Effector memory CD4-positive, alpha-beta T cell (primary cell): ENCODE measurements at regions not wholly inside any gene's neighbourhood (a gene's known extent, or its start where the extent isn't known, plus 50 kb on each side); places are given as distances from the start of the nearest gene placed in this dataset.

Experiments used
- DNase-seq, 3 donors: peaks; one replicate each; pipeline ENCODE4 v3.0.0-alpha.2; 2020
- H3K27ac ChIP-seq: 2 replicates; pipeline ENCODE4 v1.7.0; 2013; ENCODE audit warnings: mild to moderate bottlenecking, low read length, moderate library complexity; ENCODE audit not compliant: insufficient read depth, poor library complexity, severe bottlenecking
- H3K27me3 ChIP-seq: replicated peaks from 2 replicates; pipeline ENCODE4 v1.7.0; 2013; ENCODE audit warnings: mild to moderate bottlenecking, low read length; ENCODE audit not compliant: insufficient read depth, control insufficient read depth, poor library complexity, severe bottlenecking
- H3K36me3 ChIP-seq: 2 replicates; pipeline ENCODE4 v1.7.0; 2013; ENCODE audit warnings: mild to moderate bottlenecking, low read length, moderate library complexity; ENCODE audit not compliant: control insufficient read depth, insufficient read depth
- H3K4me1 ChIP-seq: 2 replicates; pipeline ENCODE4 v1.7.0; 2013; ENCODE audit warnings: low read length, mild to moderate bottlenecking; ENCODE audit not compliant: control insufficient read depth, insufficient read depth, poor library complexity, severe bottlenecking
- H3K4me3 ChIP-seq: 2 replicates; pipeline ENCODE4 v1.7.0; 2013; ENCODE audit warnings: low read length, low read depth, mild to moderate bottlenecking; ENCODE audit not compliant: insufficient read depth, poor library complexity, severe bottlenecking
- H3K9me3 ChIP-seq: 2 replicates; pipeline ENCODE4 v1.7.0; 2013; ENCODE audit warnings: mild to moderate bottlenecking, low read length, moderate library complexity; ENCODE audit not compliant: control insufficient read depth

- Histone ChIP-seq H3K4me1 (no peaks in the 10 kb centered on the region), H3K27ac (no peak overlapping the region), H3K27me3 (no peaks in the 10 kb centered on the region), H3K36me3 (no peaks in the 10 kb centered on the region), H3K9me3 (no peaks in the 10 kb centered on the region), H3K4me3 (no peak overlapping the region)
- DNase-seq = no peak
These were observed 2214.5 kb upstream of the TENM3 start for GRCh38 chr4:180028682-180029081.

- Histone ChIP-seq H3K4me3 (no peak overlapping the region), H3K36me3 (no peaks in the 10 kb centered on the region), H3K9me3 (no peaks in the 10 kb centered on the region), H3K27ac (no peak overlapping the region), H3K27me3 (no peaks in the 10 kb centered on the region), H3K4me1 (no peaks in the 10 kb centered on the region)
- no peak for DNase-seq
These were observed 2211.9 kb upstream of the TENM3 start for GRCh38 chr4:180031330-180031729.

- H3K9me3 ChIP-seq = no peaks in the 10 kb centered on the region
- no peak for DNase-seq
These were observed 2201.6 kb upstream of the TENM3 start for GRCh38 chr4:180041576-180041975.

GRCh38 chr4:180052629-180053028, 2190.6 kb upstream of the TENM3 start:
- Histone ChIP-seq H3K27ac (no peak overlapping the region), H3K36me3 (no peaks in the 10 kb centered on the region), H3K4me3 (no peak overlapping the region), H3K9me3 (no peaks in the 10 kb centered on the region), H3K27me3 (no peaks in the 10 kb centered on the region), H3K4me1 (no peaks in the 10 kb centered on the region)
- no peak for DNase-seq

More at GRCh38 chr4:180041576-180041975, 2201.6 kb upstream of the TENM3 start:
- Histone ChIP-seq H3K4me1 (no peaks in the 10 kb centered on the region), H3K4me3 (no peak overlapping the region), H3K36me3 (no peaks in the 10 kb centered on the region), H3K27me3 (no peaks in the 10 kb centered on the region), H3K27ac (no peak overlapping the region)

GRCh38 chr4:180054291-180054690, 2188.9 kb upstream of the TENM3 start:
- Histone ChIP-seq H3K27me3 (no peaks in the 10 kb centered on the region), H3K4me1 (no peaks in the 10 kb centered on the region), H3K9me3 (no peaks in the 10 kb centered on the region), H3K36me3 (no peaks in the 10 kb centered on the region), H3K27ac (no peak overlapping the region), H3K4me3 (no peak overlapping the region)
- no peak for DNase-seq

GRCh38 chr4:180057299-180057721, 2185.9 kb upstream of the TENM3 start:
- Histone ChIP-seq H3K4me3 (no peak overlapping the region), H3K4me1 (no peaks in the 10 kb centered on the region), H3K9me3 (no peaks in the 10 kb centered on the region), H3K27me3 (no peaks in the 10 kb centered on the region), H3K36me3 (no peaks in the 10 kb centered on the region), H3K27ac (no peak overlapping the region)
- DNase-seq = no peak

GRCh38 chr4:180057891-180058671, 2185.1 kb upstream of the TENM3 start:
- no peak for DNase-seq
- no peak overlapping the region for H3K4me3 ChIP-seq
- H3K27me3 ChIP-seq = no peaks in the 10 kb centered on the region
- H3K9me3 ChIP-seq = no peaks in the 10 kb centered on the region
- H3K36me3 ChIP-seq = no peaks in the 10 kb centered on the region
- H3K27ac ChIP-seq = no peak overlapping the region
- H3K4me1 ChIP-seq = no peaks in the 10 kb centered on the region

- DNase-seq = no peak
- H3K27ac ChIP-seq = no peak overlapping the region
- no peaks in the 10 kb centered on the region for H3K27me3 ChIP-seq
- H3K9me3 ChIP-seq = no peaks in the 10 kb centered on the region
- H3K4me3 ChIP-seq = no peak overlapping the region
- no peaks in the 10 kb centered on the region for H3K4me1 ChIP-seq
- no peaks in the 10 kb centered on the region for H3K36me3 ChIP-seq
These were observed 2184.4 kb upstream of the TENM3 start for GRCh38 chr4:180058691-180059215.

GRCh38 chr4:180059216-180059881, 2183.9 kb upstream of the TENM3 start:
- Histone ChIP-seq H3K9me3 (no peaks in the 10 kb centered on the region), H3K4me1 (no peaks in the 10 kb centered on the region), H3K36me3 (no peaks in the 10 kb centered on the region), H3K27ac (no peak overlapping the region), H3K4me3 (no peak overlapping the region), H3K27me3 (no peaks in the 10 kb centered on the region)
- no peak for DNase-seq
